Gastrocnemius medialis (tissue), 4 donors: ENCODE measurements at regions not wholly inside any gene's neighbourhood (a gene's known extent, or its start where the extent isn't known, plus 50 kb on each side); places are given as distances from the start of the nearest gene placed in this dataset.

Experiments
- CTCF ChIP-seq, 5 experiments: fragments of 450-650 bp in 3 of 5; fragments of 200-600 bp in 2 of 5; sonication (generic) in 2 of 5; IDR thresholded peaks in 4 of 5; conservative IDR thresholded peaks in 1 of 5; 1 replicate in 4 of 5; 2 replicates in 1 of 5; pipeline ENCODE4 v1.5.1; 2016 to 2019; ENCODE audit warnings: antibody characterized with exemption in 5 of 5, mild to moderate bottlenecking in 3 of 5, moderate library complexity in 3 of 5
- POLR2A ChIP-seq, 2 donors: fragments of 450-650 bp; IDR thresholded peaks; one replicate each; pipeline ENCODE4 v1.6.1; 2017; ENCODE audit warnings: antibody characterized with exemption in 2 of 2, mild to moderate bottlenecking in 2 of 2, moderate library complexity in 2 of 2

- TF ChIP-seq CTCF (IDR thresholded peaks at IDR 0.05 in 4 of 5, conservative IDR thresholded peaks at IDR 0.05 in 1 of 5), result no peak
- TF ChIP-seq POLR2A (IDR thresholded peaks at IDR 0.05), result no peak
Measured at GRCh38 chr21:15559660-15560059, 170.1 kb upstream of the USP25 start.
